ENCODE measurements at regions not wholly inside any gene's neighbourhood (a gene's known extent, or its start where the extent isn't known, plus 50 kb on each side); places are given as distances from the start of the nearest gene placed in this dataset.

DNA sequence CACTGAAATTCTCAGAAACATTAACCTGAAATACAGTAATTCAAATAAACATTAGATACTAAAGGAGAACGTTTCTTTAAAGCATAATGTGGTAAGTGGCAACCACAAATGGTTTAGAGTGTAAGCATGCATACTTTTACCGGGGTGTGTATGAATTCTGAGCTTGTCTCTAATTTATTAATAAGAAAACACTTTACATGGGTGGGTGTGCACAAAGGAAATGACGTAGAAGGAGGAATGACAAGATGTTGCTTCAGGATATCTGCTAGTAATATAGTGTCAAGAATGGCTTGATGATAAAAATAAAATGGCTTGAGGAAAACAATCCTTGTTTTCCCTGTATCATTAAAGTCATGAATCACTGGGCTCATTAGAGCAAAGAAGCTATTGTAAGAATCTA lies 92.5 kb downstream of the ARL4A start:
- H3K4me3 ChIP-seq (ENCODE audit: low read depth, low read length) = no peak overlapping the region
- TF ChIP-seq, protein P1, sequence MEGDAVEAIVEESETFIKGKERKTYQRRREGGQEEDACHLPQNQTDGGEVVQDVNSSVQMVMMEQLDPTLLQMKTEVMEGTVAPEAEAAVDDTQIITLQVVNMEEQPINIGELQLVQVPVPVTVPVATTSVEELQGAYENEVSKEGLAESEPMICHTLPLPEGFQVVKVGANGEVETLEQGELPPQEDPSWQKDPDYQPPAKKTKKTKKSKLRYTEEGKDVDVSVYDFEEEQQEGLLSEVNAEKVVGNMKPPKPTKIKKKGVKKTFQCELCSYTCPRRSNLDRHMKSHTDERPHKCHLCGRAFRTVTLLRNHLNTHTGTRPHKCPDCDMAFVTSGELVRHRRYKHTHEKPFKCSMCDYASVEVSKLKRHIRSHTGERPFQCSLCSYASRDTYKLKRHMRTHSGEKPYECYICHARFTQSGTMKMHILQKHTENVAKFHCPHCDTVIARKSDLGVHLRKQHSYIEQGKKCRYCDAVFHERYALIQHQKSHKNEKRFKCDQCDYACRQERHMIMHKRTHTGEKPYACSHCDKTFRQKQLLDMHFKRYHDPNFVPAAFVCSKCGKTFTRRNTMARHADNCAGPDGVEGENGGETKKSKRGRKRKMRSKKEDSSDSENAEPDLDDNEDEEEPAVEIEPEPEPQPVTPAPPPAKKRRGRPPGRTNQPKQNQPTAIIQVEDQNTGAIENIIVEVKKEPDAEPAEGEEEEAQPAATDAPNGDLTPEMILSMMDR (IDR thresholded peaks at IDR 0.05; ENCODE audit: insufficient read depth, low read depth, low read length) = no peak
- DNase-seq (ENCODE audit: low read depth) = no peak

DNA sequence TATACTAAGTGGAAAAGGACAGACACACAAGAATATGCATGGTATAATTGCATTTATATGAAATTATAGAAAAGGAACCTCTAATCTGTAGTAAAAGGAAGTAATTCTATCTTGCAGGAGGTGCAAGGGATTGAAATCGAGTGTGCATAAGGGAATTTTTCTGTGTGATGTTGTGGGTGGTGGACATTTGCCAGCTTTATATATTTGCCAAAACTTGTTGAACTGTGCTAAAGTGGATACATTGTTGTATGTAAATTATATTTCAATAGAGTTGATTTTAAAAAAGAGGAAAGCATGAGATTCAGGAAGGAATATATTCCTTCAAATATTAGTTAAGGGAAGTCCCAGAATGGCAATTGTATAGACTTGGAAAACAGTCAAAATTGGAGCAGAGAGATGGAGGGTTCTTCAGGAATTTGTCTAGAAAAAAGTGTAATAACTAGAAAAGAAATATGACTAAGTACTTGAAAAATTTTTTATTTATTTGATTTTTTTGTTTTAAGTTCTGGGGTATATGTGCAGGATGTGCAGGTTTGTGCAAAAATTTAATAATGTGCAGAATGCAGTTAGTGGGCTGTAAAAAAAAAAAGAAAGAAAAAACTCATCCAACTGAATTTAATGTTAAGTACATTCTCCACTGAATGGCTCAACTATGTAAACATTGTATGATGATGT lies 96.1 kb downstream of the ARL4A start:
- no peak for DNase-seq (ENCODE audit: low read depth)
- TF ChIP-seq, protein P1 (IDR thresholded peaks at IDR 0.05; ENCODE audit: insufficient read depth, low read depth, low read length) = no peak
- H3K4me3 ChIP-seq (ENCODE audit: low read depth, low read length) = no peak overlapping the region

DNA sequence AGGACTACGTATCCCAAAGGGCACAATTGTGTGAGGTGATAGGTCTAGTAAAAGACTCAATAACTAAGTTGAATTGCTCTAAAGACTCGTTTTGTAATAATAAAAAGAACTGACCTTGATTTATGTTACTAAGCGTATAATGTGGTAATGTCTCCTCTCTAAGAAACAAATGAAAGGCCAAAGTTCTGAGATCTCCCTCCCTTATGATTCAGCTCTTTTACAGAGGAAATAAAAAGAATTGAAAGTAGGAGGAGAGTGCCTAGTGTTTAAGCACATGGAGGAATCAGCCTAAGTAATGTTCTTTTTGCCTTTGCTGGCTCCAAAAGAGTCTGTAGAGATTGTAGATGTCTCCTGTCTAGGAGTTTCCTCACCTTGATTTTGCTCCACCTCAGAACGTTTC lies 98.0 kb downstream of the ARL4A start:
- DNase-seq (ENCODE audit: low read depth) = peak; percentile 21
- TF ChIP-seq, protein P1 (IDR thresholded peaks at IDR 0.05; ENCODE audit: insufficient read depth, low read depth, low read length) = no peak
- H3K4me3 ChIP-seq (ENCODE audit: low read depth, low read length) = no peak overlapping the region

DNA sequence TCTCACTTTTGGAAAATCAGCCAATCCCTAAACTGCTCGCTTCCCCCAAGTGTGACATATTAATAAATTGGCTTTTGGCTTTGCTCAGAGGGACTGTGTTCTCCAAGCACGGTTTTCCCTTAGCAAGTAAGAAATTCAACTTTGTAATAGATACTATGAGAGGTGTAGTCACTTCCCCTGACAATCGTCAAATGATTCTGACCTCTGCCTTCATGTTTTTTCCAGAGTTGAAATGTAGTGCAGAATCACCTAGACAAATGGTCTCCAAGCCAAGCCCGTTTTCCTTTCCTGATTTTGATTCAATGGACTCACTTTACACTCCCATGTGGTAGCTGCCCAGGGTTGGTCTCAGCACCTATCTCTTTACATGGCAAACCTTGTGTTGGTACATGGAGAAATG lies 99.1 kb downstream of the ARL4A start:
- no peak for DNase-seq (ENCODE audit: low read depth)
- TF ChIP-seq, protein P1 (IDR thresholded peaks at IDR 0.05; ENCODE audit: insufficient read depth, low read depth, low read length) = no peak
- H3K4me3 ChIP-seq (ENCODE audit: low read depth, low read length) = no peak overlapping the region

DNA sequence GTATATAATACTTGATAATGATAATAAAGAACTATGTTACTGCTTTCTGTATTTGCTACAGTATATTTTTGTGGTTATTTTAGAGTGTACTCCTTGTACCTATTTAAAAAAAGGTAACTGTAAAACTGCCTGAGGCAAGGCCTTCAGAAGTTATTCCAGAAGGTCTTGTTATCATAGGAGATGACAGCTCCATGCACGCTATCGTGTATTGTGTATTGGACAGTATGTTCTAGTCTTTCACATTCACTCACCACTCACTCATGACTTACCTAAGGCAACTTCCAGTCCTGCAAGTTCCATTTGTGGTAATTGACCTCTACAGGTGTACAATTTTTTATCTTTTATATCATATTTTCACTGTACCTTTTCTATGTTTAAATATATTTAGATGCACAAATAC lies 100.7 kb downstream of the ARL4A start:
- TF ChIP-seq, protein P1 (IDR thresholded peaks at IDR 0.05; ENCODE audit: insufficient read depth, low read depth, low read length) = no peak
- H3K4me3 ChIP-seq (ENCODE audit: low read depth, low read length) = no peak overlapping the region
- no peak for DNase-seq (ENCODE audit: low read depth)

DNA sequence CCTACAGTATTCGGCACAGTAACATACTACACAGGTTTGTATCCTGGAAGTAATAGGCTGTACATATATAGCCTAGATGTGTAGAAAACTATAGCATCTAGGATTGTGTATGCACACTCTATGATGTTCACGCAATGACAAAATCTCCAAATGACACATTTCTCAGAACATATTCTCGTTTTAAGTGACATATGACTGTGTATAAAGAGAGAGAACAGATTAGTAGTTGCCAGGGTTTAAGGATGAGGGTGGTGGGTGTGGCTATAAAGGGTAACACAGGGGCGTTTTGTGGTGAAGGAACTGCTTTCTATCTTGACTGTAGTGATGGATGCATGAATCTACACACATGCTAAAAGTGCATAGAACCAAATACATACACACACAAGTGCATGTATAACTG lies 101.2 kb downstream of the ARL4A start:
- TF ChIP-seq, protein P1 (IDR thresholded peaks at IDR 0.05; ENCODE audit: insufficient read depth, low read depth, low read length) = no peak
- DNase-seq (ENCODE audit: low read depth) = no peak
- no peak overlapping the region for H3K4me3 ChIP-seq (ENCODE audit: low read depth, low read length)

DNA sequence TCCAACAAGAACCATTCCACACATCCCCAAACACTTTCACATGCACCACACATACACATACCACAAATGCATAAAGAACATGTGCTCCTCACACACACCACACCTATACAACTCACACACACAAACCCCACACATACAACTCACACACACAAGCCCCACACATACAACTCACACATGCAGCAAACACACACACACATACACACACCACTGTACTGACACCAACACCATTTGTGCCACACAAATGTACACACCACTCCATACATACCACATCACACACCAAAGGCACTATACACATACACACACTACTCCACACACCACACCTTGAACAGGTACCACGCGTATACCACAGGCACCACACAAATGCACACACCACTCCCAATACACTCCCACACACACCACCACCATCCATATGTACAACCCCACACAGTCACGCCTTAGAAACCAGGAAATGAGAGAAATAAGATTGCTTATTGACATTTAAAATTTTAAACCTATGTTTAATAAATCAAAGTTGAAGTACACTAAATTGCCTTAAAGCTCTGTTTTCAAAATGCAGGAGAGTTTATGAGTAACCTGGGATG lies 107.4 kb downstream of the ARL4A start:
- DNase-seq (ENCODE audit: low read depth) = no peak
- TF ChIP-seq, protein P1 (IDR thresholded peaks at IDR 0.05; ENCODE audit: insufficient read depth, low read depth, low read length) = no peak
- no peak overlapping the region for H3K4me3 ChIP-seq (ENCODE audit: low read depth, low read length)
